HG02763 (cell line): ENCODE measurements at regions not wholly inside any gene's neighbourhood (a gene's known extent, or its start where the extent isn't known, plus 50 kb on each side); places are given as distances from the start of the nearest gene placed in this dataset.

Experiments
- ATAC-seq: cut with Tn5 transposase; IDR thresholded peaks from one replicate; pipeline ENCODE4 v1.9.1; 2021; ENCODE audit warnings: mild to moderate bottlenecking, moderate library complexity; ENCODE audit not compliant: unreplicated experiment

DNA sequence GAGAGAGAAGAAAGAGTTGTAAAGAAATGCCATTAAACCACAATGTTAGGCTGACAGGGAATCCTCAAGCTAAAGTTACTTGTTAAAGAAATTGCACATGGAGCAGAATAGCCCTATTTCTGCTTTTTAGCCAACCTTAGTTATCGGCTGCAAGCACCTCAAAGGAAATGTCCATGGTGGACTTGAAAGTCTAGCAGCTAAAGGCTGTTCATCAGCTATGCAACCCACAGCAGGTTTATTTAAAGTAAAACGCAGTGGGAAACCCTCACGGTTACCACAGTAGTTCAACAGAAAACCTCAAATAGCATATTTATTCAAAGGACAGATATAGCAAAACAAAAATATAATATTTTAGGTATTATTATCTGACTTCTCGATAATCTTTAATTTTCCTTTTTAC is 967.2 kb downstream of the IGSF11 start:
- ATAC-seq, result no peak

DNA sequence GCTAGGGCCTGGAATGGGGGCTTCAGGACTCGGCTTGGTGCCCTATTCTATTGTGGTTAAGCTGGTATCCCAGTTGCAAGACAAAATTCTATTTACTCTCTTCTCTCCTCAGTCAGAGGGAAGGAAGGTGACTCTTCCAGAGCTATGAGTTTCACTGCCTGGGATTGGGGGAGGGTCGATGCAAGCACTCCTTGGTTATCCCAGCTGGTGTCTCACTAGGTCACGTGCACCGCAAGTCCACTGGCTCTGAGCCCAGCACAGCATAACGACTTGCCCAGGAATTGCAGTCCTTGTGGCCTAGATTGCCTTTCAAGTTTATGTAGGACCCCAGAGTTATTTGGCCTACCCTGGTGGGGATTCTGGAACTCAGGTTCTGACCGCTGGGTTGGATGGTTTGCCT is 958.8 kb downstream of the IGSF11 start:
- no peak for ATAC-seq

DNA sequence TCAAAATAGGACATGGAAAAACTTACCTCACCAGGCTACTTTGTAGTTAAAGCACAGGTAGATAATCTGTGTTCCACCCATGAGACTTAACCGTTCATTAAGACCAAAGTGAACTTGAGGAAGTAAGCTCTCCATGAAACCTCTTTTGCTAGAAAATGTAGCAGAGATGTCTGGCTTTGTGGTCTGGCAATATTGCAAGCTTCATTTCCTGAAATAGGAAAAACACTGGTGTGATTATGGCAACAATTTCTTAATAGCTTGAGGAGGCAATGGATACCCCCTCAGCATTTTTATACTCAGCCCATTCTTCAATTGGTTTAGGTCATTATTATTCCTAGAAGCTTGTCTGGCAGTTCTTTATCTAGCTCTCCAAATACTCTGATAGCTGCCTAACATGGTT is 957.3 kb downstream of the IGSF11 start:
- ATAC-seq, result no peak

DNA sequence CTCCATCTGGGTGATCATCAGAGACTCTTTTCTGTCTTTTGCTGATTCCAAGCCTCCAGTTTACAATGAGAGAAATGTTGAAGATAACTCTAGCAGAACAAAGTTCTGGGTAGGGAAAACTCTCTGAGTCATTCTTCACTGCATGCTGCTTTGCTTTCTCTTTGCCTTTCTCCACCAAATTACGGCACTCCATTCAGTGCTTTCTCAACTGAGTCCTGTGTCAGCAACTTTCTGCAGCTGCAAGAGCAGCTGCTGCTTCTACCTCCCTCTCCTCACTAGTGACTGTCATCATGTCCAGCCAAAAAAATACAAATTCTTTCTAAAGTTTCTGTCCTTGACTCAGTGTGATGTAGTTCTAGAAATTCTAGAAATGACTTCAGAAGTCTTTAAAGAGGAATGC is 953.8 kb downstream of the IGSF11 start:
- no peak for ATAC-seq

DNA sequence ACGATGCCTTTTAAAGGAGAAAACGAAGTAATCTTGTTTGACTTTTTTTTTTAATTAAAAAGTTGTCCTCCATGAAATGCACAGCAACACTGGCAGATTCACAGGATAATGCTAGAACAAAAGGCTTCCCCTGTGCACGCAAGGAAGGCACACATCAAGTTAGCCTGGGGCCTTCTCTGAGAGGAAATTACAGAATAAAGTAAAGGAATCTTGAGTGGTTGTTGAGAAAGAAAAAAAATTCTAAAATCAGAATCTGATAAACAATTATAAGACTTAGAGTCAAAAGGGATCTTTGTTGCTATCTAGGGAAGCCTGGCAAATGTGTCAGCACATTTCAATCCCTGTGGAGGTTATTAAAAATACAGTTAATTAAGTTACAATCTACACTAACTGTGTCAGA is 946.0 kb downstream of the IGSF11 start:
- ATAC-seq, result no peak

DNA sequence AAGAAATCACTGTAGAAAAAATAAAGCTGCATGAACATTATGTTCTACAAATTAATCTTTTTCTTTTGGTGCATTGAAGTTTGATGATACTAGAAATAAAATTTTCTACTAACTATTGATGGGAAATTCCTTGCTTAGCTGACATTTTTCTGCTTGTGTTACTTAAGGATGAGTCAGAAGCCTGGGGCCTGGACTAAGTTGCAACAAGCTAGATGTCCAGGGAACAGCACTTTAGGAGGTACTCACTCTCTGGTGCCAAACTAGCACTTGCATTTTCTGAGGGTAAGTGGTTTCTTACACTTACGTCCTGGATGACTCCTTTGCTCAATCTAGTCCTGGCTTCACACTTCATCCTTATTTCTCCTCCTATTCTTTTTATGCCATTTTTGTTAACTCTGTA is 945.1 kb downstream of the IGSF11 start:
- no peak for ATAC-seq

DNA sequence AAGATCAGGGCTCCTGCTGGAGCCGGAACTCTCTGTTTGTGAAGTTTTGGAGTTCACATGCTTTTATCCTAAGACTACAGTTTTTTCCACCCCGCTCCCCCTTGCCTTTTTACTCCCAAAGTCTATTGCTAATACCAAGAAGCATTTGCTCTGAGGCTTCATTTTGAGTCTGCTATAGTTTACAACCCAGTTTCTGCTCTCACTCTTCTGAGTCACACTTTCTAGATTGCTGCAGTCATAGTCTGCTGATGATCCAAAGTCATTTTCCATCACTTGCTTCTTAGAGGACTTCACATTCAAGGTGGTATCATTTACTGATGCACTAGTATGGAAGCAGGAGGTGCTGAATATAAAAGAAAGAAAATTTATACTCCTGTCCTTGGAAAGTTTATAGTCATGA is 937.4 kb downstream of the IGSF11 start:
- ATAC-seq, result no peak

DNA sequence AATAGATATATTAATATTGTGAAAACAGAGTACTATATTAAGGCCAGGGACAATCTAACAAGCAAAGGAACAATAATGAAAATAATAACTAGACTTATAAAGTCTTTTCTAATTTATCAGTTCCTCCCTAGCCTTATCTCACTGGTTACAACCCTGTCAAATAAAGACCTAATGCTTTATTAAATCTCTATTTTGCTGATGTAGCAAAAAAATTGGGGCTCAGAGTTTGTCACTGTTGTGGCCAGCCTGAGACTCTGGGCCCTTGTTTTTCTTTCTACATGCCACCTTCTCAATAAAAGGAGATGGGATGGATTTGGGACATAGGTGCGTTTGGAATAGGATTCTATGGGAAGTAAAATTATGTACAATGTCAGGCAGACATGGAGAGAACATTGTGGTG is 937.0 kb downstream of the IGSF11 start:
- ATAC-seq, result no peak

DNA sequence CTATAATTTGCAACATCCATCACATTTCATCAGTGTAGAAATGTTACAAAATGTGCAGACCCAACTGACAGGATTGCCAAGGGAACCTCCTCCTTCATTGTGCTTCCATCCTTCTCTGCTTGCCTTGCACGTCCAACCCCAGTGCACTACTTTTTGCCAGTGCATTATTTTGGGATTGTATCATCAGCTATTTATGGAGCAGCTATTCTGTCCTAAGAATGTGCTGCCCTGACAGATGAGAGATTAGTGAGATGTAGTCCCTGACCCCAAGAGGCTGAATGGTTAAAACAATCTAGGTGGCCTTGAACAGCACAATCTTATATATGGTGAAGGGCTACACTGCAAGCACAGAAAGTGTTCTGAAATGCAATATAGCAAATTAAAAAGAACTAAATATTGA is 935.8 kb downstream of the IGSF11 start:
- ATAC-seq, result no peak

DNA sequence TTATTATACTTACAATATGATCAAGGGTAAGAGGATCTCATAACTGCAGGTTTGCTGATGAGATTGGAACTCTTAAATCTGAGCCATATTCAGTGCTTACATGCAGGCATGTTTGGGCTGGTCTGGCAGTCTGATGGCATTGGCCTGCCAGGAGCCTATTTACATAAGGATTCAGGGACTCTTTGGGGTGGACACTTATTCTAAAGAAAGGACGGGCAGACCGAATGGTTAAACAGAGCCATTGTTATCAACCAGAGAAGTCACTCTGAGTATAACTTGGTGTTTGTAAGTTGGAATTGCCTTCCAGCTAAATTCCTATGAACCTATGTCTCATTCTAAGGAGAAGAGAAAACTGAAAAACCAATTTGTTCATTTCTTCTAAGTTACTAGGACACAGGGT is 932.8 kb downstream of the IGSF11 start:
- no peak for ATAC-seq

DNA sequence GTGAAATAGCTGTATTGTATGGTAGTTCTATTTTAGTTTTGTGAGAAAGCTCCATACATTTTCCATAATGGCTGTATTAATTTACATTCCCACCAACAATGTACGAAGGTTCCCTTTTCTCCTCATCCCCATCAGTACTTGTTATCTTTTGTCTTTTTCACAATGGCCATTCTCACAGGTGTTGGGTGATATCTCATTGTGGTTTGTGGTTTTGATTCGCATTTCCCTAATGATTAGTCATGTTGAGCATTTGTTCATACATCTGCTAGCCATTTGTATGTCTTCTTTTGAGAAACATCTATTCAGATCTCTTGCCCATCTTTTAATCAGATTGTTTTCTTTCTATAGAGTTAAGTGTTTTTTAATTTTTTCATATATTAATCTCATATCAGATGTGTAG is 931.9 kb downstream of the IGSF11 start:
- ATAC-seq, result no peak

DNA sequence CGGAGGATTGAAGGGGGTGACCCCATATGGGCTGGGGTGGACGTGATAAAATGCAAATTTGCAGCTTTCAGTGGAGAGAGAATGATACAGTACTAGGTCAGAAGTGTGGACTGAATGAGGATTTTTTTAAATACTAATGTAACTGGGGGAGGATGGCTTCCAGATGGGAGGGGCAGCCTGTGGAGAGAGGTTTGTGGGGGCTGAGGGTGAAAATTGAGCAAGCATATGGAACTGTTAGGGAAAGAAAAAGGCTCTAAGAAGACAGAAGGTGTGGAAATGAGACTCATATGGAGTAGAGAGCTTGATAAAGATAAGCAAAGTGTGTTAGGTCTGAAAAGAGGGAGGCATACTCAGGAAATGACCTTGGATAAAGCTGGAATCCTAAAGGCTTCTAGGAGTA is 926.4 kb downstream of the IGSF11 start:
- ATAC-seq, result no peak

DNA sequence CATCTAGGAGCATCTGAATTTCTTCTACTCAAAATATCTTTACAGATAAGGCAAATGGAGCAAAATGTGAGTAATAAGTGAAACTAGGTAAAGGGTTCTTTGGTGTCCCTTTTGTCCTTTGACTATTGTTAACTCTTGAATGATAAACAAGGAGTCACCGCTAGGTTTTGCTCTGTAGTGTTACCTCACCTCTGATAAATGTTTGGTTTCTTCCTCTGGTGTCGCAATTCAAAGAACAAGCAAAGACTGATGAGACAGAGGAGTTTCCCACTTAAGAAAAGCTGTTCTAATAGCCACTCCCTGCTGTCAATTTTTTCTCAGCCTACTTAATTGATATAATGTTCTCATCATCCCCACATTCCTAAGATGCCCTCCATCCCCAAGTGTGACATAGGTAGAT is 925.9 kb downstream of the IGSF11 start:
- no peak for ATAC-seq

DNA sequence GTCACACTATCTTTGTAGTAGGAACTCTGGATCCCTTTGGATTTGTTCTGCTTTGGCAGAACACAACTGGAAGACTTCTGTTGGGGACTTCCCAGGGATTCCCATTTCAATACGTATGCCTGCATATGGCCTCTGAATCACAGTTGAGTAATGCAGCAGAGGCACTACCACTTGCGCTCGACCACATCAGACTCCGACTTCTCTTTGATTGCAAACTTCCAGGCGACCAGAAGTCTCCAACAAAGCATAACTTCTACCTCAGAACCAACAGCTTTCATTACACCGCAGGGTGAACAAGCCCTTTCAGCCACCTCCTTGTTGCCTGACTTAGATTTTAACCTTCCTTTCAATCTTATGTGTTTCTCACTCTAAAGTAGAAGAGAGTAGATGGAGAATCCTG is 924.4 kb downstream of the IGSF11 start:
- no peak for ATAC-seq

DNA sequence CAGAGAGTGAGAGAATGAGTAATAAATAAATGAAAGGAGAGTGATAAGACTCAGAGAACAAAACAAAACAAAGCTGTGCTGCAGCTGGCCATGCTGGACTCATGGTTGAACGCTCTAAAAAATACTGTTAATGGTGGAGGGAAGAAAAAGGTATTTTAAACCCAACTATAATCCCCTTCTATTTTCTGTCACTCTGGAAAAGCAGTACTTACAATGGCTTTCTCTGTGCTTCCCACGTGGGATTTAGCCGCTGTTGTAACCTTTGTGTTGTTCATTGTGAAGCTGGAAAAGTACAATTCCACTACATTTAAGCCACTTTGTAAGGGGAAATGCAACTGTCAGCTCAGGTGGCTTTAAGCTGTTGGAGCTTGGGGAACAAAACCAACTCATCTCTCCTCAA is 917.7 kb downstream of the IGSF11 start:
- ATAC-seq, result no peak

DNA sequence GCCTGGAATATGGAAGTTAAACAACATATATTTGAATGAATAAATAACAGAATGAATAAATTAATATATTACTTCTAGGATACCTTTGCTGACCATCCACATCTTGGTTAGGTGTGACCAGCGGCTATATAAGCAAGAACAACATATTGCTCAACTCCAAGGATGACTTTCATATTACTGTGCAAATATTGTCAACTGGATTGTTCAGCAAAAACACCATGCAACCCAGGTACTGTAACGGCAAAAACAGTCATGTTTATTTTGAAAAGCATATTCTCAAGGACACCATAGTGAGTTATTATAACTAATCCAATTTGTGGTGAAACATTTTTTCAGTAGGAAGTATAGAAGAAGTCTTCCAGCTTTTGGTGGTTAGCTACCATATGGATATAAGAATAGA is 907.9 kb downstream of the IGSF11 start:
- ATAC-seq, result no peak

DNA sequence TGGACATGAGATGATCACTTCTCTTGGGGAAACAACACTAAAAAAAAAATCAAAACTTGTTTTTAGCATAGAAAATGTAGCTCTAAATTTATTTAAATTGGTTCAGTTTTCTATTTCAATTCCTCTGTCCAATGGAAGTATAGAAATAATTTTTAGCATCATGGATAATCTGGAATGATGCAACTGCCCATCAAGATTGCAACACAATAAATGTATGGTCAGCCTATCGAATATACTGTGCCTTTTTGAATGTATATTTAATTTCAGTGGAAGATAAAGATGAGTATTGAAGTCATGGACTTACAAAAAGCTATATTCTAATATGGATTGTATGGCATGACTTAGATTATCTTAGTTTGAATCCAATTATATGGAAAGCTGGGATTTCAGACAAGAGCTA is 906.7 kb downstream of the IGSF11 start:
- no peak for ATAC-seq

DNA sequence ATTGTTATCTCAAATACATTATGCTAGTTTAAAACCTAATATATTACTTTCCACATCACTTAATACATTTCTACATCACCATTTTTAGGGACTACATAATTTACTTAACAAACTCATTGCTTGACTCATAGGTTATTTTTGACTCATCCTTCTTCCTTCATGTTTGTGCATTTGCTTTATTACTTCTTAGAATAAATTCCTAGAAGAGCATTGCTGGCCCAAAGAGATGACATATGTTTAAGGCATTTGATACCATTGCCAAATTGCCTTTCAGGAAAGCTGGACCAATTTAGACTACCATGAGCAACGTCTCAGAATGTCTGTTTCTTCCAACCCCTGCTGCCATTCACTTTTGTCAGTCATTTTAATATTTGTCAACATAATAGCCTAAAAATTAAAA is 905.8 kb downstream of the IGSF11 start:
- no peak for ATAC-seq

DNA sequence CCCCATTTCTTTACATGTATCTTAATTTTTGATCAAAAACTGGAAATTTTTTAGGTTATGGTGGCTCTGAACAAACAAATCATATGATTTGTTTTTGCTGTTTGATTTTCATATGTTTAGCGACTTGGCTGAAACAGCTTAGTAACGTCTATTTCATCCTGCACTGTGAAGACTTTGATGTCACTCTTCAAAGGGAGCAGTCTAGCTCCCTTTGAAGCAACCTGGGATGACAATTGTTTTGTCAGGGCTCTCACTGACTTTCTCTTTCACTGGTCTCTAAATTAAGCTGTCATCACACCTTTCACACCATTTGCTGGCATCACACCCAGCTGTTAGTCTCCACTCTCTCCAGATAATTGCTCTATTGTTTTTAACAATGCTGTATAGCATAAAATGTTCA is 896.9 kb downstream of the IGSF11 start:
- ATAC-seq, result no peak

DNA sequence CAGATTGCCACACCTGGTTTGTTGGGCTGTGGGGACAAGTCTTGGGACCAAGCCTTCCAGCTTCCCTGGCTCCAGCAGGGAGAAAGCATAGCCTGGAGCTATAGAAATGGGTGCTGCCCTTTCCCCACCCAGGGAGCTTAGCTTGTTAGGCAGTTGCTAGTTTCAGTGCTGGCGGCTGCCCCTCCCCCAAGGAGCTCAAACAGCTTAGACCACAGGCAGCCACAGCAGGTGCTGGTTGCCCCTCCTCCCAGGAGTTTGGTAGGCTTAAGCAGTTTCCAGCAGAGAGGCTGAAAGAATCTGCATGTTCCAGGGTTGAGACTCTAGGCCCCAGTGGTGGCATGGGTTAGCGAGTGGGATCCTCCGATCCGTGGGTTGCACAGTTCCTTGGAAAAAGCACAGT is 889.7 kb downstream of the IGSF11 start:
- ATAC-seq, result no peak

DNA sequence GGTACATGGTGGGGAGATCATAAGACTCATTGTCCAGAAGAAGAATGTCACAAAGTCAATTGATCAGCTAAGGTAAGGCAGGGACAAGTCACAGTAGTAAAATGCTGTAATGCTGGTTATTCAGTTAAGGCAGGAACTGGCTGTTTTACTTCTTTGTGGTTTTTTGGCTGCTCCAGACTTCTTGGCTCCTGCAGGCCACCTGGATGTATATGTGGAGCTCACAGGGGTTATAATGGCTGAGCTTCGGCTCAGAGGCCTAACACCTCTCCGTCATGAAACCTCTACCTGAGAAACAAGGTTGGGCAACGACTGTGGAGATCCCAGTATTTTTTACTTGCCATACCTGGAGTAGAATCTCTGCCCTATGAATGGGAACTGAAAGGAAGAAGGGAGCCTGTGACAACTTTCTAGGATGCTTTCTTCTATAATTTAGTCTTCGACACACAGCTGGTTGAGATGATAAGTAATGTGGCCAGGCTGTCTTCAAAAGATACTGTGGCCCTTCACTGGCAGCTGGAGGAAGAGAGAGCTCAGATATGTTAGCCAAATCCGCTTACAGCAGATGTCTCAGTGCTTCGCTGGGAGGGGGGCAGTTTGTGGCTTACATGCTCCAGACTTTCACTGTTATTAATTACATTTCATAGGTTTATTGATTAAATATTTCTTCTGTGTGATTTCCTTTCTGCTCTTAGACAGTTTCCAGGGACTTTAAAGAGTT is 887.8 kb downstream of the IGSF11 start:
- ATAC-seq, result no peak

DNA sequence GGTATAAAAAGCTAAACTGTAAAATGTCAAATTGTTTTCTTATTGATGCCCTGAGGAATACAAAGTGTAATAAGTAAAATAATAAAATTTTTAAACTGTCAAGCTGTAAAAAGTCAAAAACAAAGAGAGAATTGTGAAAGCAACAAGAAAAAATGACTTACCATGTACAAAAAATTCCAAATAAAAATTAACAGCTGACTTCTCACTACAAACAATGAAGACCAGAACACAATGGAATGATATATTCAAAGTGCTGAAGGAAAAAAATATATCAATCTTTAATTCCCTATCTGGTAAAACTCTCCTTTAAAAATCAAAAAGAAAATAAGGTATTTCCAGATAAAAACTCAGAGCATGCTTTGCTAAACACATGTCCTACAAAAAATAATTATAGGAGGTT is 883.5 kb downstream of the IGSF11 start:
- no peak for ATAC-seq
